ENCODE measurements at regions not wholly inside any gene's neighbourhood (a gene's known extent, or its start where the extent isn't known, plus 50 kb on each side); places are given as distances from the start of the nearest gene placed in this dataset.

GRCh38 chr21:26394341-26394740 is 178.7 kb downstream of the CYYR1 start:
- no peak for DNase-seq
- Histone ChIP-seq H3K4me1 (ENCODE audit: control insufficient read depth in 1 of 2, insufficient read depth in 2 of 2, low read length in 2 of 2) (no peaks in the 10 kb centered on the region), H3K4me3 (ENCODE audit: low read length in 2 of 2) (no peak overlapping the region), H3K27me3 (ENCODE audit: control insufficient read depth in 1 of 2, insufficient read depth in 2 of 2, low read length in 1 of 2) (no peaks in the 10 kb centered on the region), H3K27ac (ENCODE audit: low read depth in 1 of 2, low read length in 2 of 2) (no peak overlapping the region), H3K36me3 (ENCODE audit: control insufficient read depth in 1 of 2, insufficient read depth in 2 of 2, low read length in 1 of 2) (no peaks in the 10 kb centered on the region), H3K9me3 (ENCODE audit: control insufficient read depth, low read length) (no peaks in the 10 kb centered on the region)
- WGBS, 2 donors: 92 to 95% methylated on average over 7 of the region's 7 CpGs
- no peak for ATAC-seq (ENCODE audit: low FRiP score)
- intact Hi-C loops (cut with DNase I): no loop called here

- 57 to 65% methylated on average over 2 of the region's 2 CpGs for WGBS, 2 donors
- DNase-seq (no peak), ATAC-seq (ENCODE audit: low FRiP score) (no peak)
- H3K9me3 ChIP-seq (ENCODE audit: control insufficient read depth, low read length): no peaks in the 10 kb centered on the region
- H3K27ac ChIP-seq (ENCODE audit: low read depth in 1 of 2, low read length in 2 of 2): no peak overlapping the region
- no peaks in the 10 kb centered on the region for H3K36me3 ChIP-seq (ENCODE audit: control insufficient read depth in 1 of 2, insufficient read depth in 2 of 2, low read length in 1 of 2)
- no peak overlapping the region for H3K4me3 ChIP-seq (ENCODE audit: low read length in 2 of 2)
- no peaks in the 10 kb centered on the region for H3K27me3 ChIP-seq (ENCODE audit: control insufficient read depth in 1 of 2, insufficient read depth in 2 of 2, low read length in 1 of 2)
- intact Hi-C loops (cut with DNase I): no loop called here
- no peaks in the 10 kb centered on the region for H3K4me1 ChIP-seq (ENCODE audit: control insufficient read depth in 1 of 2, insufficient read depth in 2 of 2, low read length in 2 of 2)
These were observed 181.9 kb downstream of the CYYR1 start for GRCh38 chr21:26391166-26391565.

GRCh38 chr21:26389971-26390641 is 183.0 kb downstream of the CYYR1 start:
- ATAC-seq (ENCODE audit: low FRiP score) (no peak), DNase-seq (no peak)
- no peaks in the 10 kb centered on the region for H3K9me3 ChIP-seq (ENCODE audit: control insufficient read depth, low read length)
- intact Hi-C loops (cut with DNase I): no loop called here
- WGBS, 2 donors: 44 to 49% methylated on average over 6 of the region's 6 CpGs
- no peak overlapping the region for H3K4me3 ChIP-seq (ENCODE audit: low read length in 2 of 2)
- no peaks in the 10 kb centered on the region for H3K4me1 ChIP-seq (ENCODE audit: control insufficient read depth in 1 of 2, insufficient read depth in 2 of 2, low read length in 2 of 2)
- no peaks in the 10 kb centered on the region for H3K27me3 ChIP-seq (ENCODE audit: control insufficient read depth in 1 of 2, insufficient read depth in 2 of 2, low read length in 1 of 2)
- H3K27ac ChIP-seq (ENCODE audit: low read depth in 1 of 2, low read length in 2 of 2): no peak overlapping the region
- no peaks in the 10 kb centered on the region for H3K36me3 ChIP-seq (ENCODE audit: control insufficient read depth in 1 of 2, insufficient read depth in 2 of 2, low read length in 1 of 2)

- Histone ChIP-seq H3K4me1 (ENCODE audit: control insufficient read depth in 1 of 2, insufficient read depth in 2 of 2, low read length in 2 of 2) (no peaks in the 10 kb centered on the region), H3K27ac (ENCODE audit: low read depth in 1 of 2, low read length in 2 of 2) (no peak overlapping the region), H3K9me3 (ENCODE audit: control insufficient read depth, low read length) (no peaks in the 10 kb centered on the region), H3K36me3 (ENCODE audit: control insufficient read depth in 1 of 2, insufficient read depth in 2 of 2, low read length in 1 of 2) (no peaks in the 10 kb centered on the region), H3K4me3 (ENCODE audit: low read length in 2 of 2) (no peak overlapping the region), H3K27me3 (ENCODE audit: control insufficient read depth in 1 of 2, insufficient read depth in 2 of 2, low read length in 1 of 2) (no peaks in the 10 kb centered on the region)
- ATAC-seq (ENCODE audit: low FRiP score) (no peak), DNase-seq (no peak)
- intact Hi-C loops (cut with DNase I): no loop called here
- WGBS, 2 donors: 93 to 96% methylated on average over 1 of the region's 1 CpG
These were observed 184.3 kb downstream of the CYYR1 start for GRCh38 chr21:26388731-26389231.

GRCh38 chr21:26385721-26386120 is 187.4 kb downstream of the CYYR1 start:
- 84 to 89% methylated on average over 3 of the region's 3 CpGs for WGBS, 2 donors
- DNase-seq: no peak
- Histone ChIP-seq H3K9me3 (ENCODE audit: control insufficient read depth, low read length) (peaks cover 2% of the 10 kb centered on the region), H3K4me3 (ENCODE audit: low read length in 2 of 2) (no peak overlapping the region), H3K36me3 (ENCODE audit: control insufficient read depth in 1 of 2, insufficient read depth in 2 of 2, low read length in 1 of 2) (no peaks in the 10 kb centered on the region), H3K4me1 (ENCODE audit: control insufficient read depth in 1 of 2, insufficient read depth in 2 of 2, low read length in 2 of 2) (no peaks in the 10 kb centered on the region), H3K27ac (ENCODE audit: low read depth in 1 of 2, low read length in 2 of 2) (no peak overlapping the region), H3K27me3 (ENCODE audit: control insufficient read depth in 1 of 2, insufficient read depth in 2 of 2, low read length in 1 of 2) (no peaks in the 10 kb centered on the region)
- intact Hi-C loops (cut with DNase I): no loop called here
- no peak for ATAC-seq (ENCODE audit: low FRiP score)

- Histone ChIP-seq H3K36me3 (ENCODE audit: control insufficient read depth in 1 of 2, insufficient read depth in 2 of 2, low read length in 1 of 2) (no peaks in the 10 kb centered on the region), H3K4me1 (ENCODE audit: control insufficient read depth in 1 of 2, insufficient read depth in 2 of 2, low read length in 2 of 2) (peaks cover 0 to 3% of the 10 kb centered on the region in 2 donors), H3K9me3 (ENCODE audit: control insufficient read depth, low read length) (peaks cover 4% of the 10 kb centered on the region), H3K4me3 (ENCODE audit: low read length in 2 of 2) (no peak overlapping the region), H3K27me3 (ENCODE audit: control insufficient read depth in 1 of 2, insufficient read depth in 2 of 2, low read length in 1 of 2) (no peaks in the 10 kb centered on the region), H3K27ac (ENCODE audit: low read depth in 1 of 2, low read length in 2 of 2) (no peak overlapping the region)
- DNase-seq: no peak
- intact Hi-C loops (cut with DNase I): no loop called here
- ATAC-seq (ENCODE audit: low FRiP score): no peak
These were observed 193.5 kb downstream of the CYYR1 start for GRCh38 chr21:26379561-26379960.

- H3K4me3 ChIP-seq (ENCODE audit: low read length in 2 of 2): no peak overlapping the region
- H3K27me3 ChIP-seq (ENCODE audit: control insufficient read depth in 1 of 2, insufficient read depth in 2 of 2, low read length in 1 of 2): no peaks in the 10 kb centered on the region
- ATAC-seq (ENCODE audit: low FRiP score) (no peak), DNase-seq (no peak)
- no peaks in the 10 kb centered on the region for H3K36me3 ChIP-seq (ENCODE audit: control insufficient read depth in 1 of 2, insufficient read depth in 2 of 2, low read length in 1 of 2)
- no peak overlapping the region for H3K27ac ChIP-seq (ENCODE audit: low read depth in 1 of 2, low read length in 2 of 2)
- H3K4me1 ChIP-seq (ENCODE audit: control insufficient read depth in 1 of 2, insufficient read depth in 2 of 2, low read length in 2 of 2): peaks cover 0 to 3% of the 10 kb centered on the region in 2 donors
- intact Hi-C loops (cut with DNase I): no loop called here
- WGBS, 2 donors: 98 to 99% methylated on average over 2 of the region's 2 CpGs
- peaks cover 2% of the 10 kb centered on the region for H3K9me3 ChIP-seq (ENCODE audit: control insufficient read depth, low read length)
These were observed 195.9 kb downstream of the CYYR1 start for GRCh38 chr21:26377111-26377694.

GRCh38 chr21:26374817-26375216 is 198.3 kb downstream of the CYYR1 start:
- intact Hi-C loops (cut with DNase I): no loop called here
- Histone ChIP-seq H3K4me3 (ENCODE audit: low read length in 2 of 2) (no peak overlapping the region), H3K36me3 (ENCODE audit: control insufficient read depth in 1 of 2, insufficient read depth in 2 of 2, low read length in 1 of 2) (no peaks in the 10 kb centered on the region), H3K27ac (ENCODE audit: low read depth in 1 of 2, low read length in 2 of 2) (no peak overlapping the region), H3K27me3 (ENCODE audit: control insufficient read depth in 1 of 2, insufficient read depth in 2 of 2, low read length in 1 of 2) (no peaks in the 10 kb centered on the region), H3K9me3 (ENCODE audit: control insufficient read depth, low read length) (peaks cover 2% of the 10 kb centered on the region), H3K4me1 (ENCODE audit: control insufficient read depth in 1 of 2, insufficient read depth in 2 of 2, low read length in 2 of 2) (peaks cover 0 to 3% of the 10 kb centered on the region in 2 donors)
- ATAC-seq (ENCODE audit: low FRiP score) (no peak), DNase-seq (no peak)
- WGBS, 2 donors: 18 to 26% methylated on average over 2 of the region's 2 CpGs

Measured in aorta (tissue), 5 donors.